DND-41 (cell line): ENCODE measurements at regions not wholly inside any gene's neighbourhood (a gene's known extent, or its start where the extent isn't known, plus 50 kb on each side); places are given as distances from the start of the nearest gene placed in this dataset.

Source experiments
- ATAC-seq: fragments of 200-7000 bp; cut with Tn5 transposase; 3 replicates; pipeline ENCODE4 v1.9.1; 2021; ENCODE audit warnings: low read depth; ENCODE audit not compliant: insufficient read depth
- DNase-seq: peaks from one replicate; pipeline ENCODE4 v3.0.0-alpha.2; 2020
- H2AFZ ChIP-seq: 2 replicates; pipeline ENCODE4 v1.6.0; 2012; ENCODE audit warnings: low read depth, low read length
- H3K27ac ChIP-seq: 2 replicates; pipeline ENCODE4 v1.5.1; 2012; ENCODE audit warnings: low read length, inconsistent platforms
- H3K27me3 ChIP-seq: fragments of 200-600 bp; sonication (generic); 2 replicates; pipeline ENCODE4 v1.6.0; 2012; ENCODE audit warnings: low read length, mild to moderate bottlenecking, inconsistent platforms; ENCODE audit not compliant: insufficient read depth, poor library complexity
- H3K36me3 ChIP-seq: 2 replicates; pipeline ENCODE4 v1.5.1; 2012; ENCODE audit warnings: low read length, inconsistent platforms; ENCODE audit not compliant: insufficient read depth
- H3K4me1 ChIP-seq: 2 replicates; pipeline ENCODE4 v1.5.1; 2012; ENCODE audit warnings: mild to moderate bottlenecking, low read length; ENCODE audit not compliant: insufficient read depth
- H3K4me2 ChIP-seq: 2 replicates; pipeline ENCODE4 v1.6.0; 2012; ENCODE audit warnings: mild to moderate bottlenecking, moderate library complexity, low read length, inconsistent platforms; ENCODE audit not compliant: insufficient read depth
- H3K4me3 ChIP-seq, 2 experiments: fragments of 200-600 bp in 1 of 2; shearing (Covaris generic) in 1 of 2; 2 replicates each; pipeline ENCODE4 v1.5.1; 2012 to 2016; ENCODE audit warnings: inconsistent platforms in 2 of 2, low read length in 2 of 2, mild to moderate bottlenecking in 2 of 2, low read depth in 1 of 2, moderate library complexity in 1 of 2
- H3K79me2 ChIP-seq: 2 replicates; pipeline ENCODE4 v1.6.0; 2012; ENCODE audit warnings: low read length, inconsistent platforms; ENCODE audit not compliant: insufficient read depth
- H3K9ac ChIP-seq: 2 replicates; pipeline ENCODE4 v1.6.0; 2012; ENCODE audit warnings: low read depth, mild to moderate bottlenecking, inconsistent platforms, low read length, moderate library complexity
- H3K9me3 ChIP-seq: 2 replicates; pipeline ENCODE4 v1.5.1; 2012; ENCODE audit warnings: low read length, moderate library complexity, mild to moderate bottlenecking, inconsistent platforms; ENCODE audit not compliant: insufficient read depth, severe bottlenecking
- H4K20me1 ChIP-seq: 2 replicates; pipeline ENCODE4 v1.6.0; 2012; ENCODE audit warnings: low read length; ENCODE audit not compliant: insufficient read depth
- CTCF ChIP-seq: IDR thresholded peaks from 2 replicates; pipeline ENCODE4 v1.5.1; 2012; ENCODE audit warnings: borderline replicate concordance, low read length, moderate library complexity, mild to moderate bottlenecking; ENCODE audit not compliant: poor library complexity, severe bottlenecking; ENCODE audit errors: extremely low read depth
- EZH2 ChIP-seq: IDR thresholded peaks from 3 replicates; pipeline ENCODE4 v1.6.1; 2012; ENCODE audit warnings: borderline replicate concordance, low read depth, mild to moderate bottlenecking, moderate library complexity, low read length, inconsistent platforms; ENCODE audit not compliant: severe bottlenecking

GRCh38 chr9:28758341-28758740 is 1185.1 kb upstream of the C9orf72 start:
- ATAC-seq (no peak), DNase-seq (no peak)
- Histone ChIP-seq H3K79me2 (no peaks in the 10 kb centered on the region), H3K36me3 (no peaks in the 10 kb centered on the region), H3K4me2 (no peak overlapping the region), H4K20me1 (no peaks in the 10 kb centered on the region), H3K27me3 (no peaks in the 10 kb centered on the region), H3K27ac (no peak overlapping the region), H3K9me3 (no peaks in the 10 kb centered on the region), H3K4me1 (no peaks in the 10 kb centered on the region), H2AFZ (no peak overlapping the region), H3K4me3 (no peak overlapping the region), H3K9ac (no peak overlapping the region)
- TF ChIP-seq CTCF = no peak
- TF ChIP-seq EZH2 = no peak

- H3K27me3 ChIP-seq = no peaks in the 10 kb centered on the region
- no peak overlapping the region for H2AFZ ChIP-seq
- H3K79me2 ChIP-seq = no peaks in the 10 kb centered on the region
- no peak overlapping the region for H3K4me3 ChIP-seq
- DNase-seq = no peak
- no peak for ATAC-seq
- TF ChIP-seq CTCF = no peak
- TF ChIP-seq EZH2 = no peak
- no peak overlapping the region for H3K9ac ChIP-seq
- H3K4me2 ChIP-seq = no peak overlapping the region
- H4K20me1 ChIP-seq = no peaks in the 10 kb centered on the region
- H3K4me1 ChIP-seq = no peaks in the 10 kb centered on the region
- H3K27ac ChIP-seq = no peak overlapping the region
- H3K36me3 ChIP-seq = no peaks in the 10 kb centered on the region
- no peaks in the 10 kb centered on the region for H3K9me3 ChIP-seq
These were observed 1185.7 kb upstream of the C9orf72 start for GRCh38 chr9:28758971-28759370.

- Histone ChIP-seq H3K4me2 (no peak overlapping the region), H3K79me2 (no peaks in the 10 kb centered on the region), H3K9ac (no peak overlapping the region), H3K4me3 (no peak overlapping the region), H3K27ac (no peak overlapping the region), H3K4me1 (no peaks in the 10 kb centered on the region), H3K36me3 (no peaks in the 10 kb centered on the region), H2AFZ (no peak overlapping the region), H3K27me3 (no peaks in the 10 kb centered on the region), H4K20me1 (no peaks in the 10 kb centered on the region), H3K9me3 (no peaks in the 10 kb centered on the region)
- TF ChIP-seq CTCF (no peak), EZH2 (no peak)
- DNase-seq = no peak
- ATAC-seq = no peak
These were observed 1188.9 kb upstream of the C9orf72 start for GRCh38 chr9:28762167-28762566.

GRCh38 chr9:28764532-28764931 is 1191.3 kb upstream of the C9orf72 start:
- DNase-seq (no peak), ATAC-seq (no peak)
- Histone ChIP-seq H3K9ac (no peak overlapping the region), H3K4me2 (no peak overlapping the region), H3K36me3 (no peaks in the 10 kb centered on the region), H3K9me3 (no peaks in the 10 kb centered on the region), H2AFZ (no peak overlapping the region), H3K4me1 (no peaks in the 10 kb centered on the region), H3K27ac (no peak overlapping the region), H4K20me1 (no peaks in the 10 kb centered on the region), H3K4me3 (no peak overlapping the region), H3K79me2 (no peaks in the 10 kb centered on the region), H3K27me3 (no peaks in the 10 kb centered on the region)
- TF ChIP-seq CTCF (no peak), EZH2 (no peak)
